ENCODE measurements at regions not wholly inside any gene's neighbourhood (a gene's known extent, or its start where the extent isn't known, plus 50 kb on each side); places are given as distances from the start of the nearest gene placed in this dataset.

- no peak for TF ChIP-seq CTCF (conservative IDR thresholded peaks at IDR 0.05; ENCODE audit: low read depth, low read length)
- TF ChIP-seq EZH2 (IDR thresholded peaks at IDR 0.05; ENCODE audit: borderline replicate concordance, low read depth, low read length, poor library complexity, severe bottlenecking), result no peak
Measured at GRCh38 chr5:53777864-53778618, 217.6 kb downstream of the NDUFS4 start.
